ENCODE measurements at regions not wholly inside any gene's neighbourhood (a gene's known extent, or its start where the extent isn't known, plus 50 kb on each side); places are given as distances from the start of the nearest gene placed in this dataset.

DNA sequence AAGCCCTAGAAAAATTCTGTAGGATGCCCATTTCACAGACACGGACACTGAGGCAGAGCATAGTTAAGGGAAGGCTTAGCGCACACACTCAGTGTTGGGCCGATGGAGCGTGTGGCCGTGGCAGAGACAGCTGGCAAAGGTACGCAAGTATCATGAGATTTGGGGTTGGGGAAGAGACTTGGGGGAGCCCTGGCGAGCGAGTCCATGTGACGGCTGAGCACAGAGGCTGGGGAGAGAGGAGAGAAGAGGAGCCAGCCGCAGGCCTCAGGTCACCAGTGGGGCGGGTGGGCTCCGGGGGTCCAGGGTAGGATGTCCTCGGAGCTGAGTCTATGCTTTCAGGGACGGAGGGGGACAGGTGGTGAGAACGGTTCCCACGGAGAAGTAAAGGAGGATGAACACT lies 311.3 kb downstream of the CTTN start:
- DNase-seq, result no peak
- Histone ChIP-seq H3K4me3 (replicated peaks in 1 of 3) (no peak overlapping the region), H3K27ac (no peak overlapping the region), H3K4me1 (peaks cover 0 to 3% of the 10 kb centered on the region in 2 donors), H3K9me3 (no peaks in the 10 kb centered on the region), H3K27me3 (no peaks in the 10 kb centered on the region), H3K36me3 (no peaks in the 10 kb centered on the region)
- no peak for TF ChIP-seq POLR2A (IDR thresholded peaks at IDR 0.05)
- TF ChIP-seq, protein P1, sequence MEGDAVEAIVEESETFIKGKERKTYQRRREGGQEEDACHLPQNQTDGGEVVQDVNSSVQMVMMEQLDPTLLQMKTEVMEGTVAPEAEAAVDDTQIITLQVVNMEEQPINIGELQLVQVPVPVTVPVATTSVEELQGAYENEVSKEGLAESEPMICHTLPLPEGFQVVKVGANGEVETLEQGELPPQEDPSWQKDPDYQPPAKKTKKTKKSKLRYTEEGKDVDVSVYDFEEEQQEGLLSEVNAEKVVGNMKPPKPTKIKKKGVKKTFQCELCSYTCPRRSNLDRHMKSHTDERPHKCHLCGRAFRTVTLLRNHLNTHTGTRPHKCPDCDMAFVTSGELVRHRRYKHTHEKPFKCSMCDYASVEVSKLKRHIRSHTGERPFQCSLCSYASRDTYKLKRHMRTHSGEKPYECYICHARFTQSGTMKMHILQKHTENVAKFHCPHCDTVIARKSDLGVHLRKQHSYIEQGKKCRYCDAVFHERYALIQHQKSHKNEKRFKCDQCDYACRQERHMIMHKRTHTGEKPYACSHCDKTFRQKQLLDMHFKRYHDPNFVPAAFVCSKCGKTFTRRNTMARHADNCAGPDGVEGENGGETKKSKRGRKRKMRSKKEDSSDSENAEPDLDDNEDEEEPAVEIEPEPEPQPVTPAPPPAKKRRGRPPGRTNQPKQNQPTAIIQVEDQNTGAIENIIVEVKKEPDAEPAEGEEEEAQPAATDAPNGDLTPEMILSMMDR (IDR thresholded peaks at IDR 0.05), result no peak
- intact Hi-C loops (cut with DNase I), result no loop called here
- 95 to 96% methylated on average over 16 of the region's 16 CpGs for WGBS, 2 donors

DNA sequence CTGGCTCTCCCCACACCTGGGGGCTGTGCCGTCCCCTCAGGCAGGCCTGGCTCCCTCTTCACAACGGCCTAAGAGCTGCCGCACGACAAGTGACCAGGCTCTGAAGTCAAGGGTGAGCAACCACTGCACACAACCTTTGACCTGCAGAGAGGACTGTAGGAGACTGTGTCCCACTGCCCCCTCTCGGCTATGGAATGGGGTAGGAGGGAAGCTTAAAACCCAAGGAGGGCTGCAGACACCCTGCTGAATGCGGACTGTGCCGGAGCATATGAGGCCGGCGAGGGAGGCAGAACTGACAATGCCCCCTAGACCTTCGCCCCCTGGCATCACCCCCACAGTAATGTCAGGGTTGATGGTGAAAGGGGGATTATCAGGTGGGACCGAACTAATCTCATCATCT lies 311.9 kb downstream of the CTTN start:
- no peak overlapping the region for H3K4me3 ChIP-seq (replicated peaks in 1 of 3)
- peaks cover 0 to 3% of the 10 kb centered on the region in 2 donors for H3K4me1 ChIP-seq
- no peaks in the 10 kb centered on the region for H3K27me3 ChIP-seq
- TF ChIP-seq, protein P1 (IDR thresholded peaks at IDR 0.05), result no peak
- TF ChIP-seq POLR2A (IDR thresholded peaks at IDR 0.05), result no peak
- no peak for DNase-seq
- H3K9me3 ChIP-seq, result no peaks in the 10 kb centered on the region
- no peak overlapping the region for H3K27ac ChIP-seq
- no peaks in the 10 kb centered on the region for H3K36me3 ChIP-seq
- WGBS, 2 donors, result 88 to 93% methylated on average over 8 to 10 of the region's 11 CpGs
- intact Hi-C loops (cut with DNase I), result no loop called here

DNA sequence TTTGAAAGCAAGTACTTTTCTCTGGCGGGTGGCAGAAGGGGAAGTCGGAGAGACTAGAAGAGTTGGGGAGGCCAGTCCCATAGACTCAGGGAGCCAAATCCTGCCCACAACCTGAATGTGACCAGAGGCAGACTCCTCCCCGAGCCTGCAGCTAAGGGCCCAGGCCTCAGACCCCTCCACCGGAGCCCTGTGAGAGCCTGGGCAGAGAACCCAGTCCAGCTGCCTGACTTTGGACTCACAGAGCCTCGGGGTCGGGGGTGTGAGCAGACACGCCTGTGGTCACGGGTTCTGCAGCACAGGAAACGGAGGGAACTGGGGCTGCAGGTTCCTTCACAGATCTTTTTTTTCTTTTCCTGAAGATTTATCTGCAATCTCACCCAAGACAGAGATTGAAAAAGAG lies 312.3 kb downstream of the CTTN start:
- Histone ChIP-seq H3K27me3 (no peaks in the 10 kb centered on the region), H3K4me1 (peaks cover 0 to 3% of the 10 kb centered on the region in 2 donors), H3K9me3 (no peaks in the 10 kb centered on the region), H3K4me3 (replicated peaks in 1 of 3) (no peak overlapping the region), H3K36me3 (no peaks in the 10 kb centered on the region), H3K27ac (no peak overlapping the region)
- DNase-seq, result no peak
- intact Hi-C loops (cut with DNase I), result no loop called here
- no peak for TF ChIP-seq POLR2A (IDR thresholded peaks at IDR 0.05)
- TF ChIP-seq, protein P1 (IDR thresholded peaks at IDR 0.05), result no peak
- 53 to 78% methylated on average over 9 of the region's 9 CpGs for WGBS, 2 donors

DNA sequence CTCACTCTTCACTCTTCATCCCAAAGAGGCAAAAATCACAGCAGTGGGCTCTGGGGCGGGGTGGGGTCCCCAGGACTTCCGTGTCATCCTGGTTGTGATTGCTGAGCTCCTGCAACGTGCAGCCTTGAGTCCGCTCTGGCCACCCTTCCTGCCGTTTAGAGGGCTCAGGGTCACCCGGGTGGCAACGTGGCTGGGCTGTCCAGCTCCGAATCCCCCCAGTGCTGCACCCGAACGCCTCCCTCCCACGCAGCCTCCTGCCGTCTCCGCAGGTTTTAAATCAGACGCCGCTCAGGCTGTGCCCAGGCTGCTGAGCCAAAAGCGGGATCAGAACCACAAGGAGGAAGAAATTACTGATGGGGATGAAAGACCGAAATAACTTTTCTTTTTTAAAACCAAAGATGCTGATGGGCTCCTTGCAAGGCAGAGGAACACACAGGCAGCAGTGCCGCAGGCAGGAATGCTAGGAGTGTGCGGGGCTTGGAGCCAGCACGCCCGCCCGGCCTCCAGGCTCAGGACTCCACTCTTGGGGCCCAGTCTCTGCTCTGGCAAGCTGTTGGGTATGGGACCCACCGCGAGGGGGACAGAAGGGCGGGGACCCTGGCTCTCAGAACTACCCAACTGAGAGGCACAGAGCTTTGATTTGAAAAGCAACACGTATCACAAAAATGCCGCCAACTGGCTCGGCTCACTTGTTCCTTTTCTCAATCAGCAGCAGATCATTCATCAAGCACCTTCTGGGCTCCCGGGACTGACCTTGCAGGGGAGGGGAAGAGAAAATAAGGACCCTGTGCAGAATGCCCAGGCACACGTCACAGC lies 313.0 kb downstream of the CTTN start:
- intact Hi-C loops (cut with DNase I), result no loop called here
- Histone ChIP-seq H3K9me3 (no peaks in the 10 kb centered on the region), H3K36me3 (no peaks in the 10 kb centered on the region), H3K4me3 (replicated peaks in 1 of 3) (no peak overlapping the region), H3K4me1 (peaks cover 0 to 3% of the 10 kb centered on the region in 2 donors), H3K27me3 (no peaks in the 10 kb centered on the region), H3K27ac (no peak overlapping the region)
- WGBS, 2 donors, result 84 to 85% methylated on average over 29 of the region's 30 CpGs
- no peak for DNase-seq
- TF ChIP-seq POLR2A (IDR thresholded peaks at IDR 0.05), result no peak
- TF ChIP-seq, protein P1 (IDR thresholded peaks at IDR 0.05), result no peak

DNA sequence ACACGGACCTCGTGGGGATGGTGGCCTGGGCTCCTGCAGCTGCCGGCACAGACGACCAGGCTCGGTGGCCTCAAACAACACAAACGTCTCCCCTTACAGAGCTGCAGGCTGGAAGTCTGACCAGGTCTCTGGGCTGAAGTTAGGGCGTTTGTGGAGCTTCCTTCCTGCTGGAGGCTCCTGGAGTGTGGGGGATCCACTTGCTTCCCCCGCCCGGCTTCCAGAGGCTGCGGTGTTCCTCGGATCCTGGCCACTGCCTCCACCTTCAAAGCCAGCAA lies 313.5 kb downstream of the CTTN start:
- DNase-seq, result no peak
- TF ChIP-seq POLR2A (IDR thresholded peaks at IDR 0.05), result no peak
- TF ChIP-seq, protein P1 (IDR thresholded peaks at IDR 0.05), result no peak
- Histone ChIP-seq H3K36me3 (no peaks in the 10 kb centered on the region), H3K27ac (no peak overlapping the region), H3K4me1 (peaks cover 0 to 7% of the 10 kb centered on the region in 2 donors), H3K9me3 (no peaks in the 10 kb centered on the region), H3K4me3 (replicated peaks in 1 of 3) (no peak overlapping the region), H3K27me3 (no peaks in the 10 kb centered on the region)
- intact Hi-C loops (cut with DNase I), result no loop called here
- WGBS, 2 donors, result 84 to 89% methylated on average over 5 to 8 of the region's 11 CpGs

Measured in thyroid gland (tissue), 4 donors.